GM18502 (cell line): ENCODE measurements at regions not wholly inside any gene's neighbourhood (a gene's known extent, or its start where the extent isn't known, plus 50 kb on each side); places are given as distances from the start of the nearest gene placed in this dataset.
"Not testable (repeated sequence)": the region's sequence is repeated elsewhere in the genome, so short reads cannot be mapped to it uniquely, and the experiment has no call there.

Experiments used
- ATAC-seq: cut with Tn5 transposase; IDR thresholded peaks from one replicate; pipeline ENCODE4 v1.9.1; 2021; ENCODE audit warnings: mild to moderate bottlenecking; ENCODE audit not compliant: unreplicated experiment, poor library complexity

DNA sequence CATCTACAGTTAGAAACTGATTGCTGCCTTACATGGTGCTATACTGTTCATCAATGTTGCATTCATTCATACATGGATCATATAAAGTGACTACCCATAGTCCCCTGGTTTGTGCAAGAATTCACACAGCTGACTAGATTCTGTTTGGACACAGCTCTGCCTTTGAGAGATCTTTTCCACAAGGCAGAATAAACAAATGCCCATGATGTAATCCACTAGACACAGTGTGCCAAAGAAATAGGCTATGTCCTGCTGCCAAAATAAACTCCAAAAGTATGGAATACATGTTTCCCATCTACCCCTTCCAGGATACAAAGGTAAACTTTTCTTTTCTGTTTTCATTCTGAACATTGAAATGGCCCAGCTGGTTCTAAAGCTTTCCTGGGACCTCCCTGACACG, 269.4 kb upstream of the CHAC2 start:
- no peak for ATAC-seq

DNA sequence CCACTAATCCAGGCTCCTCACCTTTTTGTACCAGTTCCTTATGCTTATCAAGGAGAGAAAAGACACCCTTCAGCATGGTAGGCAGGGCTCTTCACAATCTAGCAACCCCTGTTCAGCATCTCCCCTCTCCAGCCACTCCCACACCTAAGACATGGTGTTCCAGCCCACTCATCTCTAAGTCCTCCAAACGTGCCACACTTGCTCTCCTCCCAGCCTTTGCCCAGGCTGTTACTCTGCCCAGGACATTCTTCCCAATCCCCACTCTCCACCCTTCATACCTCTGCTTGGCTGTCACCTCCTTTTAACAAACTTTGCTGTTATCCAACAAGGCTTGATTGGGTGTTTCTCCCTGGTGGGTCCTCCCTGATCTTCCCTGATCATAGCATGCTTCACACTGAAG, 270.6 kb upstream of the CHAC2 start:
- no peak for ATAC-seq

DNA sequence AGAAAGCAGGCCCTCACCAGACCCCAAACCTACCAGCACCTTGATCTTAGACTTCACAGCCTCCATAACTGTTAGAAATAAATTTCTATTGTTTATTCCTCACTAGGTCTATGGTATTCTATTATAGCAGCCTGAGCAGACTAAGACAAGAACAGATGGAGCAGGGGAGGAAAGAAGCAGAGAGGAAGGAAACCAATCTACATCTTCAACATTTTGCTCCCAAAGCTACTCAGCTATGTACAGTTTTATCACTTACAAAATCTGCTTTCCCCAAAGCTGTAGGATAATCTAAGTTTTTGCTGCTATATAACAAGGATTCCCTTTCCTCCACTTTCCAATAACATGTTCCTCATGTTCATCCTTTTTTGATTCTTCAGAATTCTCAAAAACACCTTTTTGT, 274.4 kb upstream of the CHAC2 start:
- ATAC-seq = no peak

DNA sequence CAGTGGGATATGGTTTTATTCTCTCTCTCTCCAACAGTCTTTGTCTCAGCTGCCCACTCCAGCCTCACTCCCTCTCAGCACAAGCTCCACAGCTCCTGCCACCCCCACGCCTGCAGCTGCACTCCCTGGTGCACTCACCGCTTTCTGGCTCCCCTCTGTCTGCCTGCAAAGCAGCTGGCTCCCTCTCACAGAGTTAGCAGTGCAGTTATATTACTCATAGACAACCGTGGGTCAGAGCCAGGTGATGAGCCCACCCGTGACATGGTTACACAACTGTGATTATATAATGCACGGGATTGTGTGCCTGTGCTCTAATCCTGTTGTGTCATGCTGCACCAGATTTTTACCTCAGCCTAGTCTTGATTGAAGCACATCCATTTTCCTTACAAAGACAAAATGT, 276.9 kb upstream of the CHAC2 start:
- no peak for ATAC-seq

DNA sequence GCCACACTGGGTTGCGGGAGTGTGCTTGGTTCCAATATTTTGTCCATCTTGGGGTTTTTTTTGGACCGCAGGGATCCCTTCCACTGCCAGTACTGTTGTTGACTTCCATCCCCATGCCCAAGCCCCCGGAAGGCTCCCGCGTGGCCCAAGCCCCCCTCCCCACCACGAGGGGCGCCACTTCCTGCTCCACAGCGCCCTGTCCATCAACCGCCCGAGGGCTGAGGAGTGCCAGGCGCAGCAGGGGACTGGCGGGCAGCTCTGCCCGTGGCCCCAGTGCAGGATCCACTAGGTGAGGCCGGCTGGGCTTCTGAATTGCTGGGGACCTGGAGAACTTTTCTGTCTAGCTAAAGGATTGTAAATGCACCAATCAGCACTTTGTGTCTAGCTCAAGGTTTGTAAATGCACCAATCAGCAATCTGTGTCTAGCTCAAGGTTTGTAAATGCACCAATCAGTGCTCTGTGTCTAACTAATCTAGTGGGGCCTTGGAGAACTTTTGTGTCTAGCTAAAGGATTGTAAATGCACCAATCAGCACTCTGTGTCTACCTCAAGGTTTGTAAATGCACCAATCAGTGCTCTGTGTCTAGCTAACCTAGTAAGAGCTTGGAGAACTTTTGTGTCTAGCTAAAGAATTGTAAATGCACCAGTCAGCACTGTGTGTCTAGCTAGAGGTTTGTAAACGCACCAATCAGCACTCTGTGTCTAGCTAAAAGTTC, 281.3 kb upstream of the CHAC2 start:
- not testable (repeated sequence) for ATAC-seq

DNA sequence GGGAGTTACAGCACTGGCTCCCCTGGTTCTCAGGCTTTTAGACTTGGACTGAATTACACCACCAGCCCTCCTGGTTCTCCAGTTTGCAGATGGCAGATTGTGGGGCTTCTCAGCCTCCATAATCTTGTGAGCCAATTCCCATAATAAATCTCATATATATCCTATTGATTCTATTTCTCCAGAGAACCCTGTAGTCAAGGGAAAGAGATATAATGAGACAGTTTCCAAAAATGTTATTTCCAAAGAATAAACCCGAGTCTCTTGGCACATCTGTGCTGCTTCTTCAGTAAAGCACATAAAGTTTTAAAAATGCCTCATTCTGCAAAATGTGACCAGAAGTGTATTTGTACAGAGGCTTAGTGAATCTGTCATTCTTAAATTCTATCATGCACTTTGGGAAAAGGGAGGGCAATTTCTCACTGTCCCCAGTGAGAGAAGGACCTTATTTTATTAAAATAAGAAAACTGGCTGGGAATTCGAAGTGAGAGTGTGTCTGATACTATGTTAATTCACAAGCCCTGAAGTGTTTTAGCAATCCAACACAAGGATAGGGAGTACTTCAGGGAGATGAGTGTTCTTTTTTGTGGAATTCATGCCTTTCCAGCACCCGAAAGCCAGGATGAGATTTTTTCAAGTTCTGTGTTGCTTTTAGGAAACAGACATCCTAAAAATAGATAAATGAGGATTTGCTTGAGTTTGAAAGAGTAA, 282.4 kb upstream of the CHAC2 start:
- ATAC-seq = no peak

DNA sequence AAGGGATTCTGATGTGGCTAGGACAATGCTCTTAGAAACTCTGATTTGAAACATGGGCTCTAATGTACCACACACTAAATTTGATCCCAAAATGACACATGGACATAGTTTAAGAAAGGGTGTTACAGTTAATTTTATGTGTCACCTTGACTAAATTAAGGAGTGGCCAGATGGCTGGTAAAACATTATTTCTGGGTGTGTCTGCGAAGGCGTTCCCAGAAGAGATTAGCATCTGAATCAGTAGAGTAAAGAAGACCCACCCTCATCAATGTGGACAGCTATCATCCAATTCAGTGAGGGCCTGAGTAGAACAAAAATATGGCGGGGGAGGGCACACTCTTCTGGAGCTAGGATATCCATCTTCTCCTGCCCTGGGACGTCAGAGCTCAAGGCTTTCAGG, 283.1 kb upstream of the CHAC2 start:
- no peak for ATAC-seq

DNA sequence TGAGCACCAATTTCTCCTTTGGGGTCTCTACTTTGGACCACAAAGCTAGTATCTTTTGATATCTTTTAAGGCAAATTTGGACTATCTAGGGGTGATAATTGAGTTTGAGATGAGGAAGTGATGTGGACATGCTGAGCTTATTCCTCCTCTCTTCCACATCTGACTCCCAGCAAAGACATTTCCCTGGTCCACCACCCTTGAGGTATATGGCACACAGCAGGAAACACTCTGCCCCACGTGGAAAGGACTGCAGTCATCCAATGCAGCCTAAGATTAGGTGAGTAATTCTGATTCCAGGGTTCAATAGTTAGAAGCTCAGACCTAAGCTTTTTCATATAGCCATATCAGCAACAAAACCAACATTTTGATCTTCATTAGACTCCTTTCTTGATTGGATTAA, 290.1 kb upstream of the CHAC2 start:
- ATAC-seq = no peak

DNA sequence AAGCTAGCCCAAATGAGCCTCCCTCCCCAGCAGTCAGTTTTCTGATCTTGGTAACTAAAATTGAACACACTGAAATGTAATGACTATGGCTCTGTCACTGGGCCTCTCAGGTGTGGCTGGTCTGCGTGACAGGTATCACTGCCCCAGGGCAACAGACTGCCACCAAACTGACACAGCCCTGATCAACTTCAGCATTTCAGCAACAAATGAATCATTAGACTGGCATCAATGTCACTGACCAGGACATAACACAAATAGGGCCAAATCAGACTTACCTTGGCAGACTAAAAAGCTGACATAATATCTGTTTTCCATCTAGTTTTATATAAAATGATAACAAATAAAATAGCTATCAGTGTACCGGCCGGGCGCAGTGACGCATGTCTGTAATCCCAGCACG, 290.8 kb upstream of the CHAC2 start:
- no peak for ATAC-seq

DNA sequence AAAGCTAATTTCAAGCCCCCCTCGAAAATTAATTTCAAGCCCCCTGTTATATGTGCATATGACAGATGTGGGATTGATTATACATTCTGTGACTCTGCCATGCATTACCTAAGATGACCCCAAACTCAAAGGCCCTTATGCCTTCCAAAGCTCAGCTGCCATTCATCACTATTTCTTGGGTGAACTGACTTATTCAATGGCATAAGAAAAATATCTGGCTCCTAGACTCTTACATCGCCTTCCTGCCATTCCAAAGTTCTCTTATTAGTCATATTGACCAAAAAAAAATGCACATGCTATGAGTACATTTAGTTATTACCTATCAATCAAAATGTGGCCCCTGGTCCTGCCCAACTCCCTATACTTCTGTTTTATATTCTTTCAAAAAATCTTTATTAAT, 291.8 kb upstream of the CHAC2 start:
- no peak for ATAC-seq

DNA sequence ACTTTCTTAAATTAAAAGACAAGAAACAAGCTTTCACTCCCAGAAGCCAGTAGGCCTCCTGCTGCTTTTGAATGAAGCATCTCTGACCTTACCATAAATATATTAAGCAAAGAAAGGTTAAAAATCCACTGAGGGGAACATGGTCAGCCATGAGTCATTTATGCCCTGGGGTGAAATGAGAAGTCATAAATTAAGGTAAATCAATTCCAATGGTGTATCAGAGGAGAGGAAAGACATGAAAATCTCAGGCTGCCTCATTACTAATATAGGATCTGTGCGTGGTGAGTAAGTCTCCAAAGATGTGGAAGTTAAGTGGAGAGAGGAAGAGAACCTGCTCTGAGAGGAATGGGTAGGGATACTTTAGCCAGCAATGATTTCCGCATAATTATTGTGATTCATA, 292.3 kb upstream of the CHAC2 start:
- ATAC-seq = no peak

DNA sequence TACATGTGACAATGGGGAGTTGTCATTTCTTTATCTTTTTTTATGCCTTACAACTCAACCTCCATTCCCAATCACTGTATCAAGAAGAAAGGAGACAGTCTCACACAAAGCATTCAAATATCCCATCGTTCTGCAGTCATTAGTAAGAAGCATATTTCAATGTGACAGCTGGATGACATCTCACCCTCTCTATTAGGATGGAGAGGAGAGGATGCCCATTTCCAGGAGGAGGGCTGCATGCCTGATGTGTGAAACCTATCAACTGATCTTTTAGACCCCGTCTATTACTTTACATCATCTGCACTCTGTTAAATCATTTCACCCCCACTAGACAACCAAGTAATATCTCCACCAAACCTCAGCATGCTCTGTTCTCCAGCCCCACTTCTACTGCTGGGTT, 292.7 kb upstream of the CHAC2 start:
- no peak for ATAC-seq

DNA sequence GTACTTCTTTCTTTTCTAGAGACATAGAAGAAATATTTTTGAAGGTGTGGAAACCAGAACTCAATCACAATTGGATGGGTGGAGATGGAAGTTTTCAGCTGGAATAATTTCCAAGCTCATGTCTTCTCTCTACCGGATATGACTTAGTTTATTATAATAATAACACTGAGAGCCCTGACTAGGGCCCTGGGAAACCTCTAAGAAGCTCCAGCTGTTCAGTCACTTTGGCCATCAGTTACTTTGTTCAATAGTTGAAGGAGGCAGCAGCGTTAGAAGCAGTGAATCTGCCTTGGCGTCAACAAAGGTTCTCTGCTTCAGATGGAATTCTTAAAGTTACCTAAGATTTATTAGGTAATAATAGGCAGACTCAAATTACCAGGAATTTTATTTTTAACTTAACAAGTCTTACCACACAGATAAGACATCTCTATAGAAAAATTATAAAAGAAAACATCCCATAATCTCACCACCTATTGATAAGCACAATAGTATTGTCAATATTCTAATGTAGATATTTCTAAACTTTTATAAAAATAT, 293.8 kb upstream of the CHAC2 start:
- ATAC-seq = no peak

DNA sequence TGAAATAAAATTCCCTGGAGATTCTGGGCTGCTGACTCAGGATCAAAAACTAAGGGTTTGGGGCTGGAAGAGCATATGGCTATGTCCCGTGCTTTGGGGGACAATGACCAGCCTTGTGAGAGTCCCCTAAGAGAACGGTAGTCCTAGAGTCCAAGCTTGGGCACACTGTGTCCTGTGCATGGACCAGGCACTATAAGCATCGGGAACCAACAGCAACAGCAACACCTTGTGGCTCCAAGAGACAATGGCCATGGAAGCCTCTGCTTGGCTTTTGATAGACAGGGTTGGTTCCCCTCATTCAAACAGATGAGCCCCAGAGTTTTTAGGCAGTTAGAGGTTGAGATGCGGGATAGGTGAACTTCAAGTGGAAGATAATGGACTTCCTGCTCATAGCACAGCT, 294.4 kb upstream of the CHAC2 start:
- ATAC-seq = no peak

DNA sequence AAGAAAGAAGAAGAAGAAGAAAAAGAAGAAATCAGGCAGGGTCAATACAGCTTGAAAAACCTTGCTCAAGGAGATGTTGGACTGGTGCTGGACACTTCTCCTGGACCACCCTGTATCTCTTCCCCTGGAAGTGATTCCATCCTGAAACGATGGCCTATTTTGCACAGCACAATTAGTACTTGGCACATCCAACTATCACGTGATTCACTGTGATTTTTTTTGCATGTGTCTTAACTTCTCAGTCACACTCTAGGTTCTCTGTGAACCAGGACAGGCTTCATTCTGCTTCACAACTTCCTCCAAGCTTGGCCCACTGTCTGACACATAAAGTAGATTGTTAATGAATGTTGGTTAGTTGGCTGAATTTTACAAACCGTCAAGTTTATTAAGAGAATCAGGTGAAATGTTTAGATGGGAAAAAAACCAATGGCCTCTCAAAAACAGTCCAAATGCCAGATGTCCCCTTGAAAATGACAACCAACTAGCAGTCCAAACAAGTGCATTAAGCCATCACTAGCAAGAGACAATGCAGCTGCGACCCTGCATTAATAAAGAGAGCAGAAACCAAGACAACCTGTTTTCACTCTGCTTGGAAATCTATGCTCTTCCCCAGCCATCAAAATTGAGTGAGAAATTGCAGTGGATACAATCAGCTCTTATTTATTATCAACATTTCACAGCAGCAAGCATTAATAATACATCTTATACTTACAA, 300.0 kb upstream of the CHAC2 start:
- no peak for ATAC-seq

DNA sequence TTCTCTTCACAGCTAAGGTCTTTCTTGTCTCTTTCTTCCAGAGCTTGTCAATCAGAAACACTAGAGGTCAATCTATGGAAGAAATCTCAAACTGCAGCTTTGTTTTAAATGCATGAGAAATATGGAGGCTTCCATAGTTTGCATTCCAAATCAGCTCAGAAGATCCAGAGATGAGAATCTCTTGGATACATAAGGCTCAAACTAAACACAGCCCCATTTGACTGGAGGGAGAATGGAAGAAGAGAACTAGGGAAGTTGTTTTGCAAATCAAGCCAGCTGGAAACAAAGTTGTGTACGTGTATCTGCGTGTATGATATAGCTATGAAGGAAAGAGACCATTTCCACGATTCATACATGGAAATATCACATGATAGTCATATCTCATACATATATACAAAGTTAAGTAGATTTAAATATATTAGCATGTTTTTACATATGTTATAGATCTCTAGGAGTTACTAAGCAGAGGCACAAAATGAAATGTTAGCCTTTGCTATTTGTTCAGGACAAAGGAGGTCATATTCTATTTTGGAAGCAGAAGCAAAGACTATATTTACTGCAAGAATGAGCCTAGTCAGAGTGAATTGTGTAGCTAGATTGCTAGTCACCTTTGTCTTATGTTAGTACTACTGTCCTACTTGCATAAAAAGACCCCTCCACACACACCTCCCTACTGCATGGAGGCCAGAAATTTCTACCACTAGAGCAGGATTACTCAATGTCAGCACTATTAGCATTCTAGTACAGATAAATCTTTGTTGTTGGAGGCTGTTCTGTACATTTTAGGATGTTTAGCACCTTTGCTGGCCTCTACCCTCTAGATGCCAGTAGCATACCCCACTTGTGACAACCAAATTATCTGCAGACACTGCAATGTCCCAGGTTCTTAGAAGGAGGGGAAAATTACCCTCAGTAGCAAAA, 303.5 kb upstream of the CHAC2 start:
- ATAC-seq = no peak

DNA sequence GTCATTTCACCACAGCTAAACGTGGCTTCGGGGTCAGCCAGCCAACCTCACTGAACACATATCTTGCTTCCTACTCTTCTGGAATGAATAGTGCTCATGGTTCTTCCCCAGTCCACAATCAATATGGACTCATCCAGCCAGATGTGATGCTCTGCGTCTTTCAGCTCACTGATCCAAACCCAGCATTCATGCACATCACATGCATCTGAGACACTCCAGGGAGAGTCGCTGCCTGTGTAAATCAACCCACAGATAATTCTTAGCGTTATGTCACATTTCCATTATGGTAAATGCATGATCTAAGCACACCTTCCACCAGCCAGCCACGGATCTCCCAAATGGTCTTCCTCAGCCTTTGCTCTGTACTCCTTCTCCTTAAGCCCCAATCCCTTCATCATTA, 306.7 kb upstream of the CHAC2 start:
- no peak for ATAC-seq

DNA sequence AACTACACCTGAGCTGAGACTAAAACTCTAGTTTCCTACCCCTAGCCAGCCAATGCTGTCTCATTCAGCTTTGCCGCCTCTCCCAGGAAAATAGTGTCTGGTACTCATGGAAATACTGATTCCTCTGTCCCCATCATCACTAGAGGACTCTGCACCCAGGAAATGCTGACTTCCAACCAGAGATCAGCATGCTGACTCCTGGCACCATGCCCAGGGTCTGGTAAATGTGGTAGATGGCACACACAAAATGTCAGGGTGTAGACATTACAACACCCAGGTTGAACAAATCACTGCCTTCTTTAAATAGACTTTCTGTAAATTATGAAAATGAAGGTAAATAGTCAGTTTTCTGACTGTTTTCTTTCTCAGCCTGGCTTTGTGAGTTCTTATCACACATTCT, 307.3 kb upstream of the CHAC2 start:
- no peak for ATAC-seq

DNA sequence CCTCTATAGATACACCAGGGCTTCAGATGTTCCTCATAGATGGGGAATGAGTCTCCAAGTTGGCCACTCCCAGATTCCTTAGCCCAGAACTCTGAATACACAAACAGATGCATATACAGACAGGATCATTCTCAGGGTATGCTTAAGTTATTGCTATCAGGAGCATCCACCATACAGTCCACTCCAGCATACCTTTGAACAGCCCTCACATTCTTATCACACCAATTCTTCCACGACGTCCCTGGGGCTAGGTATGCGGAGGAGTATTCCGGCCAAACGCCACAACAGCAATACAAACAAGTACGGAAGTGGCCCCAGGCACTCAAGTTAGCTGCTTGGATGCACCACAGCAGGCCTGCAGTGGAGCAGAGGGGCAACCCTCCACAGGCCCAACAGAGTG, 312.5 kb upstream of the CHAC2 start:
- ATAC-seq = no peak
